Large intestine (tissue), 3 donors: ENCODE measurements at regions not wholly inside any gene's neighbourhood (a gene's known extent, or its start where the extent isn't known, plus 50 kb on each side); places are given as distances from the start of the nearest gene placed in this dataset.

Source experiments
- DNase-seq, 2 donors: peaks; one replicate each; pipeline versions ENCODE4 v3.0.0 to v3.0.0-alpha.2; 2013
- H3K27ac ChIP-seq: one replicate; pipeline ENCODE4 v1.5.1; 2013; ENCODE audit warnings: low read length
- H3K27me3 ChIP-seq: 2 replicates; pipeline ENCODE4 v1.6.1; 2013; ENCODE audit warnings: low read length; ENCODE audit not compliant: control insufficient read depth, insufficient read depth
- H3K36me3 ChIP-seq: 2 replicates; pipeline ENCODE4 v1.6.1; 2013; ENCODE audit warnings: low read length; ENCODE audit not compliant: control insufficient read depth, insufficient read depth
- H3K4me1 ChIP-seq: one replicate; pipeline ENCODE4 v1.6.1; 2013; ENCODE audit warnings: low read length; ENCODE audit not compliant: control insufficient read depth, insufficient read depth
- H3K4me3 ChIP-seq: one replicate; pipeline ENCODE4 v1.5.1; 2013; ENCODE audit warnings: low read length
- H3K9me3 ChIP-seq: one replicate; pipeline ENCODE4 v1.6.1; 2013; ENCODE audit warnings: mild to moderate bottlenecking, low read depth, low read length, moderate library complexity; ENCODE audit not compliant: control insufficient read depth
- WGBS: methylation state at CpG from one replicate; pipeline ENCODE4 v1.1.5; 2013; ENCODE audit warnings: low lambda C conversion rate; ENCODE audit not compliant: insufficient coverage; 5-methylcytosine and 5-hydroxymethylcytosine counted together

- no peak for DNase-seq
- H3K4me1 ChIP-seq = no peaks in the 10 kb centered on the region
- H3K9me3 ChIP-seq = no peaks in the 10 kb centered on the region
- WGBS = 25% methylated on average over 2 of the region's 6 CpGs
- H3K27me3 ChIP-seq = no peaks in the 10 kb centered on the region
- H3K4me3 ChIP-seq = no peak overlapping the region
- H3K36me3 ChIP-seq = no peaks in the 10 kb centered on the region
- H3K27ac ChIP-seq = no peak overlapping the region
Observed at GRCh38 chr12:14148489-14149270, 167.3 kb upstream of the GRIN2B start.

- Histone ChIP-seq H3K4me3 (no peak overlapping the region), H3K27me3 (no peaks in the 10 kb centered on the region), H3K36me3 (no peaks in the 10 kb centered on the region), H3K27ac (no peak overlapping the region), H3K4me1 (no peaks in the 10 kb centered on the region), H3K9me3 (no peaks in the 10 kb centered on the region)
- DNase-seq = no peak
- WGBS = no CpG with 5 or more reads among the region's 1 CpG
Observed at GRCh38 chr12:14153803-14154202, 172.4 kb upstream of the GRIN2B start.

- H3K9me3 ChIP-seq = no peaks in the 10 kb centered on the region
- H3K27ac ChIP-seq = no peak overlapping the region
- DNase-seq = no peak
- no peaks in the 10 kb centered on the region for H3K27me3 ChIP-seq
- H3K4me3 ChIP-seq = no peak overlapping the region
- no peaks in the 10 kb centered on the region for H3K4me1 ChIP-seq
- no peaks in the 10 kb centered on the region for H3K36me3 ChIP-seq
- WGBS = no CpG with 5 or more reads among the region's 2 CpGs
Observed at GRCh38 chr12:14156606-14157005, 175.2 kb upstream of the GRIN2B start.

GRCh38 chr12:14157088-14157747 lies 175.8 kb upstream of the GRIN2B start:
- Histone ChIP-seq H3K27ac (no peak overlapping the region), H3K4me3 (no peak overlapping the region), H3K9me3 (no peaks in the 10 kb centered on the region), H3K27me3 (no peaks in the 10 kb centered on the region), H3K4me1 (no peaks in the 10 kb centered on the region), H3K36me3 (no peaks in the 10 kb centered on the region)
- 80% methylated on average over 1 of the region's 3 CpGs for WGBS
- DNase-seq = no peak

GRCh38 chr12:14164266-14164665 lies 182.9 kb upstream of the GRIN2B start:
- H3K9me3 ChIP-seq = no peaks in the 10 kb centered on the region
- no peak overlapping the region for H3K27ac ChIP-seq
- 80% methylated on average over 1 of the region's 8 CpGs for WGBS
- H3K27me3 ChIP-seq = no peaks in the 10 kb centered on the region
- no peak overlapping the region for H3K4me3 ChIP-seq
- H3K36me3 ChIP-seq = no peaks in the 10 kb centered on the region
- H3K4me1 ChIP-seq = no peaks in the 10 kb centered on the region
- no peak for DNase-seq

- Histone ChIP-seq H3K36me3 (no peaks in the 10 kb centered on the region), H3K4me1 (no peaks in the 10 kb centered on the region), H3K4me3 (no peak overlapping the region), H3K27ac (no peak overlapping the region), H3K27me3 (no peaks in the 10 kb centered on the region), H3K9me3 (no peaks in the 10 kb centered on the region)
- WGBS = 0% methylated on average over 2 of the region's 4 CpGs
- DNase-seq = peak; percentile 17 to 35
Observed at GRCh38 chr12:14167005-14167628, 185.7 kb upstream of the GRIN2B start.

- H3K4me3 ChIP-seq = no peak overlapping the region
- H3K27ac ChIP-seq = no peak overlapping the region
- H3K27me3 ChIP-seq = no peaks in the 10 kb centered on the region
- H3K4me1 ChIP-seq = no peaks in the 10 kb centered on the region
- no peak for DNase-seq
- no peaks in the 10 kb centered on the region for H3K36me3 ChIP-seq
- no peaks in the 10 kb centered on the region for H3K9me3 ChIP-seq
- 100% methylated on average over 1 of the region's 3 CpGs for WGBS
Observed at GRCh38 chr12:14169281-14169680, 187.9 kb upstream of the GRIN2B start.

GRCh38 chr12:14171106-14171505 lies 189.7 kb upstream of the GRIN2B start:
- H3K4me3 ChIP-seq = no peak overlapping the region
- DNase-seq = no peak
- no peaks in the 10 kb centered on the region for H3K4me1 ChIP-seq
- H3K9me3 ChIP-seq = no peaks in the 10 kb centered on the region
- no peaks in the 10 kb centered on the region for H3K36me3 ChIP-seq
- no peaks in the 10 kb centered on the region for H3K27me3 ChIP-seq
- 50% methylated on average over 1 of the region's 3 CpGs for WGBS
- no peak overlapping the region for H3K27ac ChIP-seq

GRCh38 chr12:14175206-14175605 lies 190.3 kb upstream of the ATF7IP start:
- no peaks in the 10 kb centered on the region for H3K4me1 ChIP-seq
- no peak for DNase-seq
- H3K4me3 ChIP-seq = no peak overlapping the region
- WGBS = 80% methylated on average over 2 of the region's 2 CpGs
- H3K27ac ChIP-seq = no peak overlapping the region
- no peaks in the 10 kb centered on the region for H3K27me3 ChIP-seq
- H3K36me3 ChIP-seq = no peaks in the 10 kb centered on the region
- H3K9me3 ChIP-seq = no peaks in the 10 kb centered on the region

GRCh38 chr12:14185427-14186192 lies 179.9 kb upstream of the ATF7IP start:
- no peaks in the 10 kb centered on the region for H3K27me3 ChIP-seq
- H3K4me3 ChIP-seq = no peak overlapping the region
- no peaks in the 10 kb centered on the region for H3K9me3 ChIP-seq
- H3K4me1 ChIP-seq = no peaks in the 10 kb centered on the region
- no CpG with 5 or more reads among the region's 8 CpGs for WGBS
- no peaks in the 10 kb centered on the region for H3K36me3 ChIP-seq
- peak; percentile 61 to 75 for DNase-seq
- no peak overlapping the region for H3K27ac ChIP-seq
